Spinal cord (tissue), 10 donors: ENCODE measurements at regions not wholly inside any gene's neighbourhood (a gene's known extent, or its start where the extent isn't known, plus 50 kb on each side); places are given as distances from the start of the nearest gene placed in this dataset. TPM values are rescaled to one million over a fixed set of nuclear protein-coding genes. Genes with fewer than 3 reads are reported as not detected.
"Not testable (repeated sequence)": the region's sequence is repeated elsewhere in the genome, so short reads cannot be mapped to it uniquely, and the experiment has no call there.

Source experiments
- DNase-seq, 6 donors: peaks; one replicate each; pipeline versions ENCODE4 v3.0.0 to v3.0.0-alpha.2; 2013 to 2015; ENCODE audit warnings: low spot score in 6 of 6, low read depth in 4 of 6
- H3K27ac ChIP-seq: one replicate; pipeline ENCODE4 v1.5.1; 2013; ENCODE audit warnings: low read depth, low read length, control low read depth
- H3K27me3 ChIP-seq: one replicate; pipeline ENCODE4 v1.6.1; 2013; ENCODE audit warnings: low read length; ENCODE audit not compliant: control insufficient read depth, insufficient read depth
- H3K36me3 ChIP-seq: one replicate; pipeline ENCODE4 v1.6.1; 2013; ENCODE audit warnings: low read length; ENCODE audit not compliant: control insufficient read depth, insufficient read depth
- H3K4me1 ChIP-seq: one replicate; pipeline ENCODE4 v1.6.1; 2013; ENCODE audit warnings: low read length; ENCODE audit not compliant: control insufficient read depth, insufficient read depth
- H3K4me3 ChIP-seq: one replicate; pipeline ENCODE4 v1.5.1; 2013; ENCODE audit warnings: low read depth, low read length, control low read depth
- H3K9me3 ChIP-seq: one replicate; pipeline ENCODE4 v1.6.1; 2013; ENCODE audit warnings: low read length; ENCODE audit not compliant: control insufficient read depth, insufficient read depth
- WGBS: methylation state at CpG from one replicate; pipeline ENCODE4 v1.1.5; 2013; ENCODE audit warnings: missing lambda C conversion rate; ENCODE audit not compliant: insufficient coverage; 5-methylcytosine and 5-hydroxymethylcytosine counted together
- small RNA-seq: library from RNA; depleted of rRNA; stranded (forward); fragments of <200 nt; gene quantifications from one replicate; pipeline ENCODE3, GENCODE V24; 2014; ENCODE audit warnings: low replicate concordance
- donor health status: healthy.

DNA sequence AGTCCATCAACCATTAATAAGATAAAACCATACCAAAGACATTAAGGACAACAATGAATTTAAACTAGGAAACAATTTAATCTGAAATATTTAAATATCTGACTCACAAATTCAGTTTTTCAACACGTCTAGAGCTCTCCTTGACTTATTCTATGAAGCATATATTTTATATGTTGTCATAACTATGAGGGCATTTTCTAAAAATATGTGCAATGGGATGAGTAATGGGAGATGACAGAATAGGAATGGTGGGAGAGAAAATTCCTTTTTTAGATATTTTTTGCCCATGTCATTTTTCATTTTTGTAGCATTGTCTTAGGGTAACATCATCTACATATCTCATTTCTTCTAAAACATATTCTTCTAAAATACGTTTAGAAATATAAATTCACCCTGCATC, 79.2 kb upstream of the CDH2 start:
- no peaks in the 10 kb centered on the region for H3K36me3 ChIP-seq
- no CpG with 5 or more reads among the region's 2 CpGs for WGBS
- H3K4me3 ChIP-seq, result no peak overlapping the region
- H3K27ac ChIP-seq, result no peak overlapping the region
- H3K9me3 ChIP-seq, result no peaks in the 10 kb centered on the region
- no peaks in the 10 kb centered on the region for H3K27me3 ChIP-seq
- DNase-seq, result no peak
- H3K4me1 ChIP-seq, result no peaks in the 10 kb centered on the region

- Histone ChIP-seq H3K27ac (no peak overlapping the region), H3K9me3 (no peaks in the 10 kb centered on the region), H3K36me3 (no peaks in the 10 kb centered on the region), H3K4me3 (no peak overlapping the region), H3K27me3 (no peaks in the 10 kb centered on the region), H3K4me1 (no peaks in the 10 kb centered on the region)
- DNase-seq, result no peak
Observed at GRCh38 chr18:28248653-28249052, 71.7 kb upstream of the CDH2 start.

DNA sequence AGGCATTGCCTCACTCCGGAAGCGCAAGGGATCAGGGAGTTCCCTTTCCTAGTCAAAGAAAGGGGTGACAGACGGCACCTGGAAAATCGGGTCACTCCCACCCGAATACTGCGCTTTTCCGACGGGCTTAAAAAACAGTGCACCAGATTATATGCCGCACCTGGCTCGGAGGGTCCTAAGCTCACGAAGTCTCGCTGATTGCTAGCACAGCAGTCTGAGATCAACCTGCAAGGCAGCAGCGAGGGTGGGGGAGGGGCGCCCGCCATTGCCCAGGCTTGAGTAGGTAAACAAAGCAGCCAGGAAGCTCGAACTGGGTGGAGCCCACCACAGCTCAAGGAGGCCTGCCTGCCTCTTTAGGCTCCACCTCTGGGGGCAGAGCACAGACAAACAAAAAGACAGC, 63.7 kb upstream of the CDH2 start:
- not testable (repeated sequence) for H3K9me3 ChIP-seq, H3K4me1 ChIP-seq, H3K4me3 ChIP-seq, H3K27ac ChIP-seq, H3K36me3 ChIP-seq, H3K27me3 ChIP-seq, DNase-seq
- 93% methylated on average over 13 of the region's 16 CpGs for WGBS

DNA sequence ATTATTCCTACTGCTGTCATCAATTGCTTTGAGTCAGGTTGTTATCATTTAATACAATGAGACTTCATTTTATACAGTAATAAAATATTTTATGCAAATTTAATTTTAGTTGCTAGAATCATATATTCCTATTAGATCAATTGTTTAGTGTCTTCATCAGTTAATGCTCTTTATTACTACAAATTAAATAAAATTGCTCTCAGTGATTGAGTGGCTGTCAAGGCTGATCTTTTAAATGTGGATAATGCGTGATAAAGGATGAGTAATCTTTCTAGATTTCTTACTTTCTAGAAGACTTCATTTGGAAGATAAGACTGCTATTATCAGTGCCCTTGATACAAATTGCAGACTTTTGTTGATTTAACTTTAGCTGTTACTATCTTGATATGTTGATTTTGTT, 59.6 kb upstream of the CDH2 start:
- Histone ChIP-seq H3K9me3 (no peaks in the 10 kb centered on the region), H3K36me3 (no peaks in the 10 kb centered on the region), H3K27me3 (no peaks in the 10 kb centered on the region), H3K27ac (no peak overlapping the region), H3K4me3 (no peak overlapping the region), H3K4me1 (no peaks in the 10 kb centered on the region)
- no CpG with 5 or more reads among the region's 1 CpG for WGBS
- no peak for DNase-seq

Small RNA genes lying in the stretch of these regions (small RNA-seq; reads per million reads assigned to genes)
- gene AC023932.1 (not detected), gene AC105245.1 (not detected), gene RNU6-408P (not detected)
